MCF 10A (cell line): ENCODE measurements at regions not wholly inside any gene's neighbourhood (a gene's known extent, or its start where the extent isn't known, plus 50 kb on each side); places are given as distances from the start of the nearest gene placed in this dataset.

Experiments
- BruUV-seq: library from RNA; stranded (reverse); fragments of 400-500 nt; replicated peaks from 2 replicates; lab custom pipeline; 2021; lab: Mats Ljungman, UMichigan
- CTCF ChIA-PET: fragments of 300-600 bp; sonication (Branson Sonifier 250); formaldehyde crosslinking; extraction: SDS; loops from one replicate; lab custom pipeline; 2021; ENCODE audit warnings: antibody characterized with exemption, inconsistent platforms; lab: Yijun Ruan, JAX
- POLR2A ChIA-PET: fragments of 300-600, 350-650 bp; sonication (Branson Sonifier 250); formaldehyde crosslinking; extraction: SDS; loops from one replicate; lab custom pipeline; 2020; ENCODE audit warnings: antibody characterized with exemption, inconsistent platforms; lab: Yijun Ruan, JAX
- DNase-seq: peaks from one replicate; pipeline ENCODE4 v3.0.0-alpha.2; 2018; ENCODE audit not compliant: unreplicated experiment
- H3K27ac Mint-ChIP-seq: one replicate; pipeline ENCODE4 v1.8.0; 2022; ENCODE audit warnings: mild to moderate bottlenecking, low read depth, mixed read lengths; ENCODE audit not compliant: unreplicated experiment
- H3K27me3 Mint-ChIP-seq: one replicate; pipeline ENCODE4 v1.8.0; 2022; ENCODE audit warnings: mixed read lengths; ENCODE audit not compliant: insufficient read depth, unreplicated experiment
- H3K36me3 Mint-ChIP-seq: one replicate; pipeline ENCODE4 v1.8.0; 2022; ENCODE audit warnings: mild to moderate bottlenecking, moderate library complexity, mixed read lengths; ENCODE audit not compliant: insufficient read depth, unreplicated experiment
- H3K4me1 Mint-ChIP-seq: one replicate; pipeline ENCODE4 v1.8.0; 2022; ENCODE audit warnings: mixed read lengths; ENCODE audit not compliant: insufficient read depth, unreplicated experiment
- H3K4me3 Mint-ChIP-seq: one replicate; pipeline ENCODE4 v1.8.0; 2022; ENCODE audit warnings: mild to moderate bottlenecking, moderate library complexity, mixed read lengths; ENCODE audit not compliant: unreplicated experiment
- H3K9me3 Mint-ChIP-seq: one replicate; pipeline ENCODE4 v1.8.0; 2022; ENCODE audit warnings: mixed read lengths; ENCODE audit not compliant: unreplicated experiment
- CTCF ChIP-seq: fragments of 200-600 bp; IDR thresholded peaks from one replicate; pipeline ENCODE4 v1.8.0; 2022; ENCODE audit warnings: antibody characterized with exemption, mild to moderate bottlenecking; ENCODE audit not compliant: unreplicated experiment
- intact Hi-C: fragments of 100-400 bp; cut with micrococcal nuclease; formaldehyde crosslinking; loops from 2 replicates; pipeline ENCODE4 v1.14.1; 2022

- H3K27ac Mint-ChIP-seq: peak overlapping the region; percentile 71
- no peaks in the 10 kb centered on the region for H3K36me3 Mint-ChIP-seq
- POLR2A ChIA-PET: interaction anchor here (0.7 kb wide), 2 partner anchors 302 to 886 kb away, joined by 3 read pairs; no protein-coding TSS in a partner anchor
- no peaks in the 10 kb centered on the region for H3K27me3 Mint-ChIP-seq
- TF ChIP-seq CTCF: no peak
- CTCF ChIA-PET: interaction anchor here (0.7 kb wide), 1 partner anchor 690 kb away, joined by 3 read pairs; no protein-coding TSS in a partner anchor
- intact Hi-C loops: no loop called here
- no peaks in the 10 kb centered on the region for H3K9me3 Mint-ChIP-seq
- peak; percentile 94 for DNase-seq
- BruUV-seq: no TSS peak
- H3K4me3 Mint-ChIP-seq: peak overlapping the region; percentile 63
- peaks cover 24% of the 10 kb centered on the region for H3K4me1 Mint-ChIP-seq
Observed at GRCh38 chr3:24678421-24678865, 183.8 kb upstream of the THRB start.

DNA sequence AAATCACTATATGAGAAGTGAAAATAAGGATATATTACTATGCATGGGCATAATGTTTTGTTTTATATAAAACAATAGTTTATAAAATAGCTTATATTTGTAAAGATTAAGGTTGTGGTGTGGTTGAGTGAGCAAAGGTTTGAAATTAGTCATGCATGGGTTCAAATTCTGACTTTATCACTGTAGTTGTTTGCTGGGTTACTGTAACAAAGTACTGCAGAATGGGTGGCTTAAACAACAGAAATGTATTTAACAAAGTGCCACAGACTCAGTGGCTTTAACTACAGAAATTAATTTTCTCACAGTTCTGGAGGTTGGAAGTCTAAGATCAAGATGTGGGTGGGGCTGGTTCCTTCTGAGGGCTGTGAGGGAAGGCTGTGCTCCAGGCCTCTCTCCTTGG, 184.8 kb upstream of the THRB start:
- DNase-seq: no peak
- Mint-ChIP-seq H3K4me3 (no peak overlapping the region), H3K27ac (no peak overlapping the region), H3K27me3 (no peaks in the 10 kb centered on the region), H3K9me3 (no peaks in the 10 kb centered on the region), H3K36me3 (no peaks in the 10 kb centered on the region), H3K4me1 (peaks cover 20% of the 10 kb centered on the region)
- intact Hi-C loops: no loop called here
- BruUV-seq: no TSS peak
- no peak for TF ChIP-seq CTCF
- ChIA-PET CTCF (interaction anchor here (0.6 to 2.1 kb wide), 5 partner anchors 41 to 415 kb away, joined by 3 to 6 read pairs (median 3); no protein-coding TSS in a partner anchor), POLR2A (interaction anchor here (0.6 to 0.7 kb wide), 2 partner anchors 16 to 763 kb away, joined by 3 read pairs; partner anchors contain the start of genes NKIRAS1 and RPL15)

GRCh38 chr3:24680214-24680967, 185.7 kb upstream of the THRB start:
- BruUV-seq: no TSS peak
- intact Hi-C loops: loop anchor here (5.0 to 10.0 kb wide), 2 partner anchors 593 to 914 kb away; no protein-coding TSS in a partner anchor
- Mint-ChIP-seq H3K27ac (no peak overlapping the region), H3K9me3 (no peaks in the 10 kb centered on the region), H3K27me3 (no peaks in the 10 kb centered on the region), H3K36me3 (no peaks in the 10 kb centered on the region), H3K4me3 (no peak overlapping the region), H3K4me1 (peaks cover 20% of the 10 kb centered on the region)
- peak; percentile 69 for DNase-seq
- peak; percentile 47 for TF ChIP-seq CTCF
- CTCF ChIA-PET: interaction anchor here (0.5 to 2.1 kb wide), 19 partner anchors 8 to 719 kb away, joined by 3 to 8 read pairs (median 3); no protein-coding TSS in a partner anchor
- POLR2A ChIA-PET: interaction anchor here (0.7 kb wide), 1 partner anchor 205 kb away, joined by 3 read pairs; no protein-coding TSS in a partner anchor

DNA sequence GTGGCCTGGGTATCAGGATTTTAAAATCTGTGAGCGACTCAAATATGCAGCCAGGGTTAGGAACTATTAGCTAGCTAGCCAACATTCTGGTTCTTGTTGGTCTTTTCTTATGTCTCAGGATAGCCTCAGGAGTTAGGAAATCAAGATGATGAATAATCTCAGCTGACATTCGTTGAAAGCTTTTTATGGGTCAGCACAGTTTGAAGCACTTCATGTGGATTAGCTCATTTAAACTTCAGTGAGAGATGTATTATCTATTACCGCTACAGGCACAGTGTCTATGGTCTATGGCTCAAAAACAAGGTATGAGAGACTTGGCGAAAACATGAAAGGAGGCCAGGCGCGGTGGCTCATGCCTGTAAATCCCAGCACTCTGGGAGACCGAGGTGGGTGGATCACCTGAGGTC, 187.5 kb upstream of the THRB start:
- POLR2A ChIA-PET: interaction anchor here (0.6 to 1.0 kb wide), 4 partner anchors 24 to 765 kb away, joined by 3 to 5 read pairs (median 4); partner anchors contain the start of genes NKIRAS1 and RPL15
- CTCF ChIA-PET: interaction anchor here (0.6 to 4.6 kb wide), 18 partner anchors 14 to 688 kb away, joined by 3 to 28 read pairs (median 4); no protein-coding TSS in a partner anchor
- Mint-ChIP-seq H3K4me1 (peaks cover 25% of the 10 kb centered on the region), H3K36me3 (no peaks in the 10 kb centered on the region), H3K27me3 (no peaks in the 10 kb centered on the region), H3K4me3 (no peak overlapping the region), H3K9me3 (no peaks in the 10 kb centered on the region), H3K27ac (peak overlapping the region; percentile 7)
- no TSS peak for BruUV-seq
- peak; percentile 62 for DNase-seq
- no peak for TF ChIP-seq CTCF
- intact Hi-C loops: loop anchor here (2.0 to 10.0 kb wide), 4 partner anchors 41 to 913 kb away; partner anchors contain the start of gene THRB
